ENCODE measurements at regions not wholly inside any gene's neighbourhood (a gene's known extent, or its start where the extent isn't known, plus 50 kb on each side); places are given as distances from the start of the nearest gene placed in this dataset.

DNA sequence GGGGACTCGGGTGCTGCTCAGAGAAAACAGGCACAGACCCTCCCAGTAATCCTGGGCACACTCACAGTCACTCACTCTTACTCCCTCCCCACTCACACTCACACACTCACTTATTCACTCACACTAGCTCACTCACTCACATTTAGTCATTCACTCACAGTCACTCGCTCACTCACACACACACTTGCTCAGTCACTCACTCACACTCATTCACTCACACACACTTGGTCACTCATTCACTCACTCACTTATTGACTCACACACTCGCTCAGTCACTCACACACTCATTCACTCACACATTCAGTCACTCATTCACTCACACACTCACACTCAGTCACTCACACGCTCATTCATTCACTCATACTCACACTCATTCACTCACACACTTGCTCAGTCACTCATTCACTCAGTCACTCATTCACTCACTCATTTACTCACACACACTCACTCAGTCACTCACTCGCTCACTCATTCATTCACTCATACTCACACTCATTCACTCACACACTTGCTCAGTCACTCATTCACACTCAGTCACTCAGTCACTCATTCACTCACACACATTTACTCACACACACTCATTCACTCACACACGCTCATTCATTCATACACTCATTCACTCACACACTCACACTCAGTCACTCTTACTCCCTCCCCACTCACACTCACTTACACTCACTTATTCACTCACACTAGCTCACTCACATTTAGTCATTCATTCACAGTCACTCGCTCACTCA lies 164.2 kb upstream of the C1orf174 start:
- dilution Hi-C loops (cut with MboI; ENCODE audit: extremely low pct_ligation_motif_present, low sequenced_read_pairs) (no loop called here), intact Hi-C loops (cut with micrococcal nuclease) (no loop called here)
- H3K27me3 ChIP-seq (ENCODE audit: control insufficient read depth in 2 of 2, insufficient read depth in 2 of 2, low read length in 2 of 2), result no peaks in the 10 kb centered on the region
- no peak overlapping the region for H2AFZ ChIP-seq (ENCODE audit: low read depth, low read length)
- H3K4me1 ChIP-seq (ENCODE audit: control insufficient read depth, extremely low read depth, insufficient read depth, low read length), result no peaks in the 10 kb centered on the region
- BruUV-seq (replicated peaks), result no TSS peak
- ChIA-PET CTCF (no interaction called here), POLR2A (no interaction called here)
- H3K4me2 ChIP-seq (ENCODE audit: insufficient read depth, low read length), result no peak overlapping the region
- H3K79me2 ChIP-seq (ENCODE audit: control insufficient read depth, insufficient read depth, low read length), result no peaks in the 10 kb centered on the region
- H3K9me3 ChIP-seq (replicated peaks; ENCODE audit: control insufficient read depth, insufficient read depth, low read length), result peaks cover 2% of the 10 kb centered on the region
- TF ChIP-seq JUN (IDR thresholded peaks at IDR 0.05; ENCODE audit: borderline replicate concordance, insufficient read depth, insufficient read length, low read depth) (no peak), POLR2A (IDR thresholded peaks at IDR 0.05; ENCODE audit: low read depth, low read length) (no peak), MYC (IDR thresholded peaks at IDR 0.05; ENCODE audit: low read depth, low read length) (no peak), EZH2 (IDR thresholded peaks at IDR 0.05; ENCODE audit: borderline replicate concordance, low read depth, low read length, severe bottlenecking) (no peak), POLR2AphosphoS5 (IDR thresholded peaks at IDR 0.05; ENCODE audit: insufficient read depth, low read depth, low read length) (no peak), GATA2 (IDR thresholded peaks at IDR 0.05; ENCODE audit: insufficient read depth, insufficient read length, low read depth, low read length) (no peak), FOS (IDR thresholded peaks at IDR 0.05; ENCODE audit: borderline replicate concordance, insufficient read depth, low read length) (no peak)
- TF ChIP-seq, protein P1, sequence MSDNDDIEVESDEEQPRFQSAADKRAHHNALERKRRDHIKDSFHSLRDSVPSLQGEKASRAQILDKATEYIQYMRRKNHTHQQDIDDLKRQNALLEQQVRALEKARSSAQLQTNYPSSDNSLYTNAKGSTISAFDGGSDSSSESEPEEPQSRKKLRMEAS (IDR thresholded peaks at IDR 0.05; ENCODE audit: insufficient read depth, insufficient read length), result no peak
- TF ChIP-seq, protein P2, sequence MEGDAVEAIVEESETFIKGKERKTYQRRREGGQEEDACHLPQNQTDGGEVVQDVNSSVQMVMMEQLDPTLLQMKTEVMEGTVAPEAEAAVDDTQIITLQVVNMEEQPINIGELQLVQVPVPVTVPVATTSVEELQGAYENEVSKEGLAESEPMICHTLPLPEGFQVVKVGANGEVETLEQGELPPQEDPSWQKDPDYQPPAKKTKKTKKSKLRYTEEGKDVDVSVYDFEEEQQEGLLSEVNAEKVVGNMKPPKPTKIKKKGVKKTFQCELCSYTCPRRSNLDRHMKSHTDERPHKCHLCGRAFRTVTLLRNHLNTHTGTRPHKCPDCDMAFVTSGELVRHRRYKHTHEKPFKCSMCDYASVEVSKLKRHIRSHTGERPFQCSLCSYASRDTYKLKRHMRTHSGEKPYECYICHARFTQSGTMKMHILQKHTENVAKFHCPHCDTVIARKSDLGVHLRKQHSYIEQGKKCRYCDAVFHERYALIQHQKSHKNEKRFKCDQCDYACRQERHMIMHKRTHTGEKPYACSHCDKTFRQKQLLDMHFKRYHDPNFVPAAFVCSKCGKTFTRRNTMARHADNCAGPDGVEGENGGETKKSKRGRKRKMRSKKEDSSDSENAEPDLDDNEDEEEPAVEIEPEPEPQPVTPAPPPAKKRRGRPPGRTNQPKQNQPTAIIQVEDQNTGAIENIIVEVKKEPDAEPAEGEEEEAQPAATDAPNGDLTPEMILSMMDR (IDR thresholded peaks at IDR 0.05; ENCODE audit: extremely low read depth in 1 of 2, insufficient read depth in 1 of 2, low read depth in 1 of 2, low read length in 2 of 2), result no peak
- no peaks in the 10 kb centered on the region for H3K9me1 ChIP-seq (replicated peaks; ENCODE audit: control insufficient read depth, extremely low read depth, insufficient read depth, low read length)
- no peak overlapping the region for H3K27ac ChIP-seq (ENCODE audit: insufficient read depth, low read depth, low read length)
- no peak overlapping the region for H3K4me3 ChIP-seq (replicated peaks in 1 of 3; ENCODE audit: insufficient read depth in 1 of 3, low read depth in 1 of 3, low read length in 3 of 3)
- no peak for FAIRE-seq
- no peaks in the 10 kb centered on the region for H3K36me3 ChIP-seq (ENCODE audit: control insufficient read depth in 2 of 2, extremely low read depth in 1 of 2, insufficient read depth in 2 of 2, low read length in 2 of 2)
- H3K9ac ChIP-seq (replicated peaks; ENCODE audit: extremely low read depth, insufficient read depth, low read length), result no peak overlapping the region
- no peaks in the 10 kb centered on the region for H4K20me1 ChIP-seq (replicated peaks; ENCODE audit: control insufficient read depth, extremely low read depth, insufficient read depth, low read length)
- DNase-seq (ENCODE audit: low read depth, low spot score), result no peak
